ENCODE measurements at regions not wholly inside any gene's neighbourhood (a gene's known extent, or its start where the extent isn't known, plus 50 kb on each side); places are given as distances from the start of the nearest gene placed in this dataset.
"Not testable (repeated sequence)": the region's sequence is repeated elsewhere in the genome, so short reads cannot be mapped to it uniquely, and the experiment has no call there.

DNA sequence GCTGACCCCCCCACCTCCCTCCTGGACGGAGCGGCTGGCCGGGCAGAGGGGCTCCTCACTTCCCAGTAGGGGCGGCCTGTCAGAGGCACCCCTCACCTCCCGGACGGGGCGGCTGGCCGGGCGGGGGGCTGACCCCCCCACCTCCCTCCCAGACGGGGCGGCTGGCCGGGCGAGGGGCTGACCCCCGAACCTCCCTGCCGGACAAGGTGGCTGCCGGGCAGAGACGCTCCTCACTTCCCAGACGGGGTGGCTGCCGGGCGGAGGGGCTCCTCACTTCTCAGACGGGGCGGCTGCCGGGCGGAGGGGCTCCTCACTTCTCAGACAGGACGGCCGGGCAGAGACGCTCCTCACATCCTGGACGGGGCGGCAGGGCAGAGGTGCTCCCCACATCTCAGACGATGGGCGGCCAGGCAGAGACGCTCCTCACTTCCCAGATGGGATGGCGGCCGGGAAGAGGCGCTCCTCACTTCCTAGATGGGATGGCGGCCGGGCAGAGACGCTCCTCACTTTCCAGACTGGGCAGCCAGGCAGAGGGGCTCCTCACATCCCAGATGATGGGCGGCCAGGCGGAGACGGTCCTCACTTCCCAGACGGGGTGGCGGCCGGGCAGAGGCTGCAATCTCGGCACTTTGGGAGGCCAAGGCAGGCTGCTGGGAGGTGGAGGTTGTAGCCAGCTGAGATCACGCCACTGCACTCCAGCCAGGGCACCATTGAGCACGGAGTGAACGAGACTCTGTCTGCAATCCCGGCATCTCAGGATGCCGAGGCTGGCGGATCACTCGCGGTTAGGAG lies 66.2 kb upstream of the PAPPA2 start:
- FAIRE-seq: not testable (repeated sequence)

DNA sequence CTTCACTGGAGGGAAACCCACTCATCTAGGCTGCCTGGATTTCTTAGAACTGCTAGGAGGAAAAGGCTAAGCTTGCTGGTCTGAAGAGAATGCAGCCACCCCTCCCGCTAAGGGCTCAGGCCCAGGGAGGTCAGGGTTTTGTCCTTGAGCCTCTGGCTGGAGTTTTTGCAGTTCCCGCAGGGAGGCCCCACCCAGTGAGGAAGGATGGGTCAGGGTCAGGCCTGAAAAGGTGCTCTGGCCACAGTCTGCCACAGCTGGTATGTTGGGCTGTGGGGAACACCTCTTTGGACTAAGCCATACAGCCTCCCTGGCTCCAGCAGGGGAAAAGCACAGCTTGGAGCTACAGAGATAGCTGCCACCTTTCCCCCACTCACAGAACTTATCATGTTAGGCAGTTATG lies 71.4 kb upstream of the PAPPA2 start:
- no peak for FAIRE-seq

DNA sequence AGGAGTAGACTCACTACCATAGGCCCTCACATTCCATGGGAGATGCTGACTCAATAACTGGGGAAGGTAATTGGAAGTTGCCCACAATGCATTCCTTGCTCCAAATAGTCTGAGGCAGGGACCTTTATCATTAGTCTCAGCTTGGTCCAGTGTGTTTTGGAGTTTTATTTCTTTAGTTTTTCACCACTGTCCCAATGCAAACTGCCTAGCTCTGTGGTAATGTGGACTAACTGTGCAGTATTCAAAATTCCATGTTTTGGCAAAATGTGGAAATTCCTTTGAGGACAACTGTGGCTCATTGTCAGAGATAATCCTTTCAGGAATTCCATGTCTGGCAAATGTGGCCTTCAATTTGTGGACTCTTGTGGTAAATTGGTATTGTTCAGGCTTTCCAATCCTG lies 78.1 kb upstream of the PAPPA2 start:
- FAIRE-seq: no peak

DNA sequence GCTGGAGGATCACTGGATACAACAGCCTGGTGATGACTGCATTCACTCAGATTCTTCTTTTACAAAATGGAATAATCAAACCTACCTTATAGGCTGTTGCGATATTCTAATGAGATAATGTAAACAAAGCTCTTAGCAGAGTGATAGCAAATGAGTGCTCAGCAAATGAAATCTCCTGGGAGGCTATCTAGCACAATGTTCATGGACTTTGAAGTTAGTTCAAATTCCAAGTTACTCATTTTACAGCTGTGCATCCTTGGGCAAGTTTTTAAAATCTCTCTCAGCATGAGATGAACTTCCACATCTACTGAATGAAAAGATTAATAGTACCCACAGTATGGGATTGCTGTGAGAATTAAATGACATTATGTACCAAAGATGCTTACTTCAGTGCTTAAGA lies 80.8 kb upstream of the PAPPA2 start:
- FAIRE-seq: no peak

DNA sequence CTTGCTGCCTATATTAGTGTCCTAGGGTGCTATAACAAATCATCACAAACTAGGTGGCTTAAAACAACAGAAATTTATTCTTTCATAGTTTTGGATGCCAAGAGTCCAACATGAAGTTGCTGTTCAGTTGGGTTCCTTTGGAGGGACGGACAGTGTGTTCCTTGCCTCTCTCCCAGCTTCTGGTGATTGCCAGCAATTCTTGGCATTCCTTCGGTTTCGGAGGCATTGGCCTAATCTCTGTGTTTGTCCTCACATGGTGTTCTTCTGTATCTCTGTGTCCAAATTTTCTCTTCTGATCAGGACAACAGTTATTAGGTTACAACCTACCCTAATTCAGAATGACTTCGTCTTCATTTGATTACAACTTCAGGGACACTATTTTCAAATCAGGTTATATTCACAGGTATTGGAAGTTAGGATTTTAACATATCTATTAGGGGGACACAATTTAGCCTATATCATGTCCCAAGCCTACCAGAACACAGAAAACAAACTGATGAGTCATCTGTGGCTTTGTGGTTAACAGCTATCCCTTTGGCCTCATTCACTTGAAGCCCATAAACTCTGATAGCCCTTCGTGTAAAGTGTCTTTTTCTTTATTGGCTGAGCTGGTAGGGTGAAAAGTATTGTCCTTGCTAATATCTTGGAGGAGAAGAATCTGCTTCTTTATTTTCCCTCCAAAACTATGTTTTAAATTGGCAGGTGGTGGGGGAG lies 83.2 kb upstream of the PAPPA2 start:
- FAIRE-seq: no peak

GRCh38 chr1:176374967-176375569 lies 87.9 kb upstream of the PAPPA2 start:
- peak; percentile 86 for FAIRE-seq

DNA sequence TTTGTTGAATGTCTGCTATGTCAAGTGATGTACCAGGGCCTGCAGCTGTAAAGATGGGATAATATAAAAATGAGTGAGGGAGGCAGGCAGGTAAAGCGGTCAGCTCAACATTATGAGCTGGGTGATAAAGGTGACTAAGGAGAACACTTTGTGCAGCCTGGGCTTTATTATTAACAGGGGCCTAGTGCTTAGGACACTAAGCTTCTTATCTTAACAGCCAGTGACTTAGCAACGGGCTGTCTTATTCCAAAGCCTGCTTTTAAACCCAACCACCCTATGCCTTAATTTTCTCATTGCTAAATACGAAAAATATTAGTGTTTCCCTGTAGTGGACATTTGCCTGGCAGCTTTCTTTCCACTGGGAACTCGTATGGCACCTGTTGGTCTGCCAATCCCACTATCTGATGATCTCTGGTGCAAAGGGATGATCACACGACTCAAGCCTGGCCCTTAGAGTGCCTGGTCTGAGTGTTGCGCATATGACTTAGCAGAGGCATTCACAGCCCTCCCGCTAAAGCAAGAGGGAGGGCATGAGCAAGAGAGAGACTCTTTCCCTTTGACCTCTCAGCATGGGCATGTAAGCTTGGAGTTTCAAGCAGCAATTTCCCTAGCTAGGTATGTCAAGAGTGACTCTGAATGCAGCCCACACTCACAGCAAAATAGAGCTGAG lies 98.6 kb upstream of the PAPPA2 start:
- no peak for FAIRE-seq

- FAIRE-seq: not testable (repeated sequence)
These were observed 113.8 kb upstream of the PAPPA2 start for GRCh38 chr1:176349135-176349715.

DNA sequence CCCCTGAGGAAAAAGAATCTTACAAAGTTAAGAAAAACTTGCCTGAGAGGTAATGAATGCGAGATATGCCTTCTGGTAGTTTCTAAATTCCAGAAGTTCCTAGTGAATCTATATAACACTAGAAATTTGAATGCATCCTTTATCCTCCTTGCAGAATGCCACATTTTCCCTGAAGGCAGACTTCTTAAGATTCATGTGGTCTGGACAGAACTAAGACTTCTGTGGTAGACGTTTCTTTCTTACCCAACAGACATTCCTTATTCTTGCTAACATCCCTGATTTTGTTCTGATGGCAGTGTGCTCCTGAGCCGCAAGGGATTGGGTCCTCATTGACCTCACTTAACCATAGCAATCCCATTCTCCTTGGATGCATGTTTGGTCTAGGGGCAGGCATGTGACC lies 121.3 kb upstream of the PAPPA2 start:
- no peak for FAIRE-seq

DNA sequence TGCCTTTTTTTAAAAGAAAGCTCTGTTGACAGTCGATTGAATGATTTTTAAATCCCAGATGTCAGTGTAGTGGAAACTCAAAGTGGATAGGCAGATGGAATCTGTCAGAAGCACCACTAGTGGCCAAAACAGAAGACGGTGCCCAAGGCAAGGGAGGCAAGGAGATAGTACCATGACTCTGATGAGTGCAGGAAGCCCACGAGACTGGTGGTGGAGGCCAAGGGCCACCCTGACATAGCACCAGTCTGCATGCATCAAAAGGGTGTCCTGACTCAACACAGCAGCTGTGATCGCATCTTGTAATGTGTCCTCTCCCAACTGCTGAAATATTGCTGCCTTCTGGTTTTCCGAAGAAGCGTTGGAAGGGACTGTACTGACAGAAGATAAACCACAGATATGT lies 124.1 kb upstream of the PAPPA2 start:
- no peak for FAIRE-seq

DNA sequence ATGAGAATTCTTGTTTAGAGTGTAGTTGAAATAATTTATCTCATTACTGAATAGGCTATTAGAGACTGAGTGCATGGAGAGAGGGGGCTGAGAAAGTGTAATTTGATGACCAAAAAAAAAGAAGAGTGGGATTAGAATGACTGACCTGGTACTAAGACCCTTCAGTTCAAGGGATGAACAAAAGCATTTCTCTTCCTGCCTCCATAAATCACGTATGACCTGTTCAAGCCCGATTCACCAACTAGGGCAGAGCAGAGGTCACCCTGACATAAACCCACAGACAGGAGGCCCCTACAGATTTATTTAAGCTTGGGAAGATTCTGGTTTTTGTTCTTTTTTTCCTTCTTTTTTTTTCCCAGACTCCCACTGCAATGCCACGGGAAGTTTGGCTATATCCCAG lies 123.7 kb upstream of the COP1 start:
- no peak for FAIRE-seq

GRCh38 chr1:176325664-176326063 lies 118.6 kb upstream of the COP1 start:
- no peak for FAIRE-seq

DNA sequence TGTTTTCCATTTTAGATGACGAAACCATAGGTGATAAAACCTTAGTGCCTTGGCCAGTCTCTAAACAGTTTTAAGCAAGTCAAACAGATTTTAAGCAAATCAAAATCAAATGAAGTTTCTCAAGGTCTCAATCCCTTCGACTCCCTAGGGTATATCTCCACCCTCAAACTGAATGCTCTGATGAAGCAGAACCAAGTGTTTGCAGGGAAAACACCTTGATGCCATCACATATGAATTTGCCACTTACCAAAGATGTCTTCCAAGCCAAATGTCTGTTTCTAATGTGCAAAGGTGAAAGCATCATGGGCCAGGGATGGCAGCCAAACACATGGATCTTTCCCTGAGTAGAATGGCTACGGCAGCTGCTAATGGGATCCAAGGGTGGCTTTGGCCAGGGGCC lies 116.4 kb upstream of the COP1 start:
- no peak for FAIRE-seq

GRCh38 chr1:176315519-176316220 lies 108.6 kb upstream of the COP1 start:
- no peak for FAIRE-seq

- not testable (repeated sequence) for FAIRE-seq
These were observed 89.5 kb upstream of the COP1 start for GRCh38 chr1:176296602-176297001.

DNA sequence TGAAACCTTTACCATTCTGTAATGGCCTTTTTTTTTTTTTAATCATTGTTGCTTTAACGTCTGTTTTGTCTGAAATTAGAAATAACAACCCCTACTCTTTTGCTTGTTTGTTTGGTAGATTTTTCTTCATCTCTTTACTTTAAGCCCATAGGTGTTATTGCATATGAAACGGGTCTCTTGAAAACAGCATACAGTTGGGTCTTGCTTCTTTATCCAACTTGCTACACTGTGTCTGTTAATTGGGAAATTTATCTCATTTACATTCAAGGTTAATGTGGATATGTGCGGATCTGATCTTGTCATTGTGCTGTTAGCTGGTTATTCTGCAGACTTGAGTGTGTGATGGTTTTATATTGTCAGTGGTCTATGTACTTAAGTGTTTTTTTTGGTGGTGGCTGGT lies 78.9 kb upstream of the COP1 start:
- no peak for FAIRE-seq

DNA sequence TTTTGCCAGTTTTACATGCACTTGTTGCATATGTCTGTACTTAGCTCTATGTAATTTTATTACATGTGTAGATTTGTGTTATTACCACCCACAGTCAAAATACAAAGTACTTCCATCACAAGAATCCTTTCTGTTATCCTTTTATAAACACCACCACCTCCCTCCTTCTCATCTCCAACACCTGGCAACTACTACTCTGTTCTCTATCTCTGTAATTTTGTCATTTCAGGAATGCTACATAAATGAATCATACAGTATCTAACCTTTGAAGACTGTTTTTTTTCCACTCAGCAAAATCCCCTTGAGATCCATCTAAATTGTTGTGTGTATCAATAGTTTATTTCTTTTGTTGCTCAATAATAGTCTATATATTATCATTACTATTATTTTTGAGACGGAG lies 64.5 kb upstream of the COP1 start:
- no peak for FAIRE-seq

Data from islet of Langerhans (tissue), 1 donor.